ENCODE measurements at regions not wholly inside any gene's neighbourhood (a gene's known extent, or its start where the extent isn't known, plus 50 kb on each side); places are given as distances from the start of the nearest gene placed in this dataset.

DNA sequence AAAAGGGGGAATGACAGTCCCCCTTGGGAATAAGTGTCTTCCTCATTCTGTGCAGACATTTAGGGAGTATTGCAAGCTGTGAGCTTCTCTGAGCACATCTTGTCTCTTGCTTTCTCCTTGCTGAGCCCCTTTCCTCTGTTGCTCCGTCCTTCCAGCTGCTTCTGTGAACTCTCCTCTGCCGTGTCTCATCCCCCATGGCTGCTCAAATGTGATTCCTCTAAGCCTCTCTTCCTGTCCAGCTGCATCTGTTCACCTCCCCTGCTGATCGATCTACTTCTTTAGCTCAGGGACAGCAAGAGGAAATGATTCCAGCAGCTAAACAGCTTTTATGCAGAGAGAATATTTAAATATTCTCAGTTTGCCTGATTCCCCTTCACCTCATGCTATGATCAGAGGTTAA lies 328.0 kb upstream of the DNAJC19 start:
- 45% methylated on average over 3 of the region's 3 CpGs for WGBS
- H3K36me3 ChIP-seq (ENCODE audit: control insufficient read depth in 4 of 4, insufficient read depth in 3 of 4, low read depth in 1 of 4, low read length in 3 of 4) = no peaks in the 10 kb centered on the region
- H3K27ac ChIP-seq (ENCODE audit: low read depth in 1 of 2, low read length in 2 of 2) = no peak overlapping the region
- no peaks in the 10 kb centered on the region for H3K9me3 ChIP-seq (ENCODE audit: control insufficient read depth in 4 of 4, low read length in 3 of 4)
- TF ChIP-seq, protein P1, sequence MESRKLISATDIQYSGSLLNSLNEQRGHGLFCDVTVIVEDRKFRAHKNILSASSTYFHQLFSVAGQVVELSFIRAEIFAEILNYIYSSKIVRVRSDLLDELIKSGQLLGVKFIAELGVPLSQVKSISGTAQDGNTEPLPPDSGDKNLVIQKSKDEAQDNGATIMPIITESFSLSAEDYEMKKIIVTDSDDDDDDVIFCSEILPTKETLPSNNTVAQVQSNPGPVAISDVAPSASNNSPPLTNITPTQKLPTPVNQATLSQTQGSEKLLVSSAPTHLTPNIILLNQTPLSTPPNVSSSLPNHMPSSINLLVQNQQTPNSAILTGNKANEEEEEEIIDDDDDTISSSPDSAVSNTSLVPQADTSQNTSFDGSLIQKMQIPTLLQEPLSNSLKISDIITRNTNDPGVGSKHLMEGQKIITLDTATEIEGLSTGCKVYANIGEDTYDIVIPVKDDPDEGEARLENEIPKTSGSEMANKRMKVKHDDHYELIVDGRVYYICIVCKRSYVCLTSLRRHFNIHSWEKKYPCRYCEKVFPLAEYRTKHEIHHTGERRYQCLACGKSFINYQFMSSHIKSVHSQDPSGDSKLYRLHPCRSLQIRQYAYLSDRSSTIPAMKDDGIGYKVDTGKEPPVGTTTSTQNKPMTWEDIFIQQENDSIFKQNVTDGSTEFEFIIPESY (IDR thresholded peaks at IDR 0.05) = no peak
- TF ChIP-seq, protein P2, sequence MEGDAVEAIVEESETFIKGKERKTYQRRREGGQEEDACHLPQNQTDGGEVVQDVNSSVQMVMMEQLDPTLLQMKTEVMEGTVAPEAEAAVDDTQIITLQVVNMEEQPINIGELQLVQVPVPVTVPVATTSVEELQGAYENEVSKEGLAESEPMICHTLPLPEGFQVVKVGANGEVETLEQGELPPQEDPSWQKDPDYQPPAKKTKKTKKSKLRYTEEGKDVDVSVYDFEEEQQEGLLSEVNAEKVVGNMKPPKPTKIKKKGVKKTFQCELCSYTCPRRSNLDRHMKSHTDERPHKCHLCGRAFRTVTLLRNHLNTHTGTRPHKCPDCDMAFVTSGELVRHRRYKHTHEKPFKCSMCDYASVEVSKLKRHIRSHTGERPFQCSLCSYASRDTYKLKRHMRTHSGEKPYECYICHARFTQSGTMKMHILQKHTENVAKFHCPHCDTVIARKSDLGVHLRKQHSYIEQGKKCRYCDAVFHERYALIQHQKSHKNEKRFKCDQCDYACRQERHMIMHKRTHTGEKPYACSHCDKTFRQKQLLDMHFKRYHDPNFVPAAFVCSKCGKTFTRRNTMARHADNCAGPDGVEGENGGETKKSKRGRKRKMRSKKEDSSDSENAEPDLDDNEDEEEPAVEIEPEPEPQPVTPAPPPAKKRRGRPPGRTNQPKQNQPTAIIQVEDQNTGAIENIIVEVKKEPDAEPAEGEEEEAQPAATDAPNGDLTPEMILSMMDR (IDR thresholded peaks at IDR 0.05; ENCODE audit: low read depth, low read length, missing input control) = no peak
- no peak for TF ChIP-seq SP1 (IDR thresholded peaks at IDR 0.05)
- no peak for TF ChIP-seq YY1 (IDR thresholded peaks at IDR 0.05)
- TF ChIP-seq FOXA1 (IDR thresholded peaks at IDR 0.05) = no peak
- TF ChIP-seq, protein P3, sequence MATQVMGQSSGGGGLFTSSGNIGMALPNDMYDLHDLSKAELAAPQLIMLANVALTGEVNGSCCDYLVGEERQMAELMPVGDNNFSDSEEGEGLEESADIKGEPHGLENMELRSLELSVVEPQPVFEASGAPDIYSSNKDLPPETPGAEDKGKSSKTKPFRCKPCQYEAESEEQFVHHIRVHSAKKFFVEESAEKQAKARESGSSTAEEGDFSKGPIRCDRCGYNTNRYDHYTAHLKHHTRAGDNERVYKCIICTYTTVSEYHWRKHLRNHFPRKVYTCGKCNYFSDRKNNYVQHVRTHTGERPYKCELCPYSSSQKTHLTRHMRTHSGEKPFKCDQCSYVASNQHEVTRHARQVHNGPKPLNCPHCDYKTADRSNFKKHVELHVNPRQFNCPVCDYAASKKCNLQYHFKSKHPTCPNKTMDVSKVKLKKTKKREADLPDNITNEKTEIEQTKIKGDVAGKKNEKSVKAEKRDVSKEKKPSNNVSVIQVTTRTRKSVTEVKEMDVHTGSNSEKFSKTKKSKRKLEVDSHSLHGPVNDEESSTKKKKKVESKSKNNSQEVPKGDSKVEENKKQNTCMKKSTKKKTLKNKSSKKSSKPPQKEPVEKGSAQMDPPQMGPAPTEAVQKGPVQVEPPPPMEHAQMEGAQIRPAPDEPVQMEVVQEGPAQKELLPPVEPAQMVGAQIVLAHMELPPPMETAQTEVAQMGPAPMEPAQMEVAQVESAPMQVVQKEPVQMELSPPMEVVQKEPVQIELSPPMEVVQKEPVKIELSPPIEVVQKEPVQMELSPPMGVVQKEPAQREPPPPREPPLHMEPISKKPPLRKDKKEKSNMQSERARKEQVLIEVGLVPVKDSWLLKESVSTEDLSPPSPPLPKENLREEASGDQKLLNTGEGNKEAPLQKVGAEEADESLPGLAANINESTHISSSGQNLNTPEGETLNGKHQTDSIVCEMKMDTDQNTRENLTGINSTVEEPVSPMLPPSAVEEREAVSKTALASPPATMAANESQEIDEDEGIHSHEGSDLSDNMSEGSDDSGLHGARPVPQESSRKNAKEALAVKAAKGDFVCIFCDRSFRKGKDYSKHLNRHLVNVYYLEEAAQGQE (IDR thresholded peaks at IDR 0.05) = no peak
- no peak for TF ChIP-seq GABPA (IDR thresholded peaks at IDR 0.05 in 1 of 2, conservative IDR thresholded peaks at IDR 0.05 in 1 of 2)
- TF ChIP-seq, protein P4, sequence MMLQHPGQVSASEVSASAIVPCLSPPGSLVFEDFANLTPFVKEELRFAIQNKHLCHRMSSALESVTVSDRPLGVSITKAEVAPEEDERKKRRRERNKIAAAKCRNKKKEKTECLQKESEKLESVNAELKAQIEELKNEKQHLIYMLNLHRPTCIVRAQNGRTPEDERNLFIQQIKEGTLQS (IDR thresholded peaks at IDR 0.05) = no peak
- no peak for TF ChIP-seq FOXA2 (IDR thresholded peaks at IDR 0.05)
- TF ChIP-seq RAD21 (IDR thresholded peaks at IDR 0.05) = no peak
- no peak for TF ChIP-seq TAF1 (conservative IDR thresholded peaks at IDR 0.05)
- no peak for TF ChIP-seq RXRA (IDR thresholded peaks at IDR 0.05)
- no peak for TF ChIP-seq HNF4A (conservative IDR thresholded peaks at IDR 0.05)
- TF ChIP-seq NR2F2 (IDR thresholded peaks at IDR 0.05) = no peak
- H3K4me3 ChIP-seq (ENCODE audit: low read depth in 1 of 3, low read length in 3 of 3) = no peak overlapping the region
- no peak for DNase-seq (ENCODE audit: low spot score)
- peaks cover 0 to 2% (median 0%) of the 10 kb centered on the region in 4 donors for H3K27me3 ChIP-seq (ENCODE audit: control insufficient read depth in 4 of 4, insufficient read depth in 4 of 4, low read length in 3 of 4)
- no peak overlapping the region for H3K9ac ChIP-seq (ENCODE audit: low read depth in 1 of 2, low read length in 2 of 2)
- no peaks in the 10 kb centered on the region for H3K4me1 ChIP-seq (ENCODE audit: control insufficient read depth in 4 of 4, insufficient read depth in 4 of 4, low read length in 3 of 4)

DNA sequence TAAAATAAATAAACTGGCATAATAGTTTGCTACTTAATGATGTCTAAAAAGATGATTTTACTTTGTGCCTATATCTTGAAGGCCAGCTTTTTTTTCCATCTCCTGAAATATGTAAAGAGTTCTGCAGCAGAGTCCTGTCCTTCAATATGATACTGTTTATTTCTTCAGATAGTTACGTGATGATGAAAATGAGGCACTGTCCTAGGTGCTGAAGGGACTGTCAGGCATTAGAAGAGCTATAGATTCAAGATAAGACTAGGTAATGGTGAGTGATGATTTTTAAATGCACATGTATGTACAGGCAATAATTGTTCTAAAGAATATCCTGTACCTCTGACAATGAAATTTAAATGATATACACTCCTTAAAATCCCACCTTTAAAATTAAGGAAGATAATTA lies 326.9 kb upstream of the DNAJC19 start:
- peaks cover 0 to 2% (median 0%) of the 10 kb centered on the region in 4 donors for H3K27me3 ChIP-seq (ENCODE audit: control insufficient read depth in 4 of 4, insufficient read depth in 4 of 4, low read length in 3 of 4)
- no peak for DNase-seq (ENCODE audit: low spot score)
- no peak overlapping the region for H3K9ac ChIP-seq (ENCODE audit: low read depth in 1 of 2, low read length in 2 of 2)
- no peak overlapping the region for H3K4me3 ChIP-seq (ENCODE audit: low read depth in 1 of 3, low read length in 3 of 3)
- H3K4me1 ChIP-seq (ENCODE audit: control insufficient read depth in 4 of 4, insufficient read depth in 4 of 4, low read length in 3 of 4) = no peaks in the 10 kb centered on the region
- 25% methylated on average over 1 of the region's 1 CpG for WGBS
- no peaks in the 10 kb centered on the region for H3K36me3 ChIP-seq (ENCODE audit: control insufficient read depth in 4 of 4, insufficient read depth in 3 of 4, low read depth in 1 of 4, low read length in 3 of 4)
- no peak overlapping the region for H3K27ac ChIP-seq (ENCODE audit: low read depth in 1 of 2, low read length in 2 of 2)
- TF ChIP-seq FOXA2 (IDR thresholded peaks at IDR 0.05) (no peak), SP1 (IDR thresholded peaks at IDR 0.05) (no peak), NR2F2 (IDR thresholded peaks at IDR 0.05) (no peak), RAD21 (IDR thresholded peaks at IDR 0.05) (no peak), YY1 (IDR thresholded peaks at IDR 0.05) (no peak), HNF4G (IDR thresholded peaks at IDR 0.05) (no peak)
- TF ChIP-seq, protein P4 (IDR thresholded peaks at IDR 0.05) = no peak
- TF ChIP-seq, protein P1 (IDR thresholded peaks at IDR 0.05) = no peak
- TF ChIP-seq, protein P3 (IDR thresholded peaks at IDR 0.05) = peak; percentile 95
- no peaks in the 10 kb centered on the region for H3K9me3 ChIP-seq (ENCODE audit: control insufficient read depth in 4 of 4, low read length in 3 of 4)
